SK-N-SH (cell line): ENCODE measurements at regions not wholly inside any gene's neighbourhood (a gene's known extent, or its start where the extent isn't known, plus 50 kb on each side); places are given as distances from the start of the nearest gene placed in this dataset.

Experiments
- CTCF ChIA-PET: fragments of 300-600, 350-600 bp; formaldehyde crosslinking; extraction: SDS; loops from one replicate; lab custom pipeline; 2021; lab: Yijun Ruan, JAX
- POLR2A ChIA-PET: fragments of 350-600 bp; sonication (Branson Sonifier 250); formaldehyde crosslinking; extraction: SDS; loops from one replicate; lab custom pipeline; 2020; ENCODE audit warnings: antibody characterized with exemption, inconsistent platforms; lab: Yijun Ruan, JAX
- DNase-seq: peaks from one replicate; pipeline ENCODE4 v3.0.0; 2012
- H2AFZ ChIP-seq: fragments of 200-600 bp; sonication (generic); 2 replicates; pipeline ENCODE4 v1.8.1; 2016; ENCODE audit warnings: antibody characterized with exemption, mild to moderate bottlenecking, low read depth
- H3F3A ChIP-seq: fragments of 200-600 bp; sonication (generic); replicated peaks from 2 replicates; pipeline ENCODE3; 2016; ENCODE audit warnings: antibody characterized with exemption, mild to moderate bottlenecking; ENCODE audit not compliant: insufficient read depth
- H3K27ac ChIP-seq, 2 experiments: fragments of 200-500 bp in 1 of 2; fragments of 200-600 bp in 1 of 2; sonication (Bioruptor generic) in 1 of 2; sonication (generic), shearing (Covaris generic) in 1 of 2; 2 replicates each; pipeline versions ENCODE4 v1.5.1 to v1.6.1; 2014 to 2016; ENCODE audit warnings: low read depth in 2 of 2, inconsistent platforms in 1 of 2, low read length in 1 of 2, mild to moderate bottlenecking in 1 of 2, mixed read lengths in 1 of 2
- H3K27me3 ChIP-seq: fragments of 200-600 bp; sonication (generic), shearing (Covaris generic); 2 replicates; pipeline ENCODE4 v1.6.1; 2016; ENCODE audit warnings: mixed run types; ENCODE audit not compliant: insufficient read depth
- H3K36me3 ChIP-seq, 2 experiments: fragments of 200-500 bp in 1 of 2; fragments of 200-600 bp in 1 of 2; sonication (Bioruptor generic) in 1 of 2; sonication (generic) in 1 of 2; replicated peaks in 1 of 2; 2 replicates each; pipeline versions ENCODE3 to v1.5.1; 2014 to 2016; ENCODE audit warnings: low read length in 1 of 2, mild to moderate bottlenecking in 1 of 2; ENCODE audit not compliant: insufficient read depth in 2 of 2, control insufficient read depth in 1 of 2
- H3K4me1 ChIP-seq, 2 experiments: fragments of 200-500 bp in 1 of 2; fragments of 200-600 bp in 1 of 2; sonication (Bioruptor generic) in 1 of 2; sonication (generic), shearing (Covaris generic) in 1 of 2; 2 replicates each; pipeline versions ENCODE4 v1.5.1 to v1.6.1; 2014 to 2016; ENCODE audit warnings: low read depth in 1 of 2, low read length in 1 of 2, mixed run types in 1 of 2; ENCODE audit not compliant: insufficient read depth in 2 of 2, control insufficient read depth in 1 of 2
- H3K4me2 ChIP-seq: fragments of 200-600 bp; sonication (generic), shearing (Covaris generic); 2 replicates; pipeline ENCODE4 v1.6.1; 2017; ENCODE audit warnings: mixed run types
- H3K4me3 ChIP-seq, 2 experiments: fragments of 200-500 bp in 1 of 2; fragments of 200-600 bp in 1 of 2; sonication (Bioruptor generic) in 1 of 2; sonication (generic), shearing (Covaris generic) in 1 of 2; 2 replicates each; pipeline versions ENCODE4 v1.5.1 to v1.8.1; 2014 to 2016; ENCODE audit warnings: low read depth in 2 of 2, inconsistent platforms in 1 of 2, low read length in 1 of 2, mild to moderate bottlenecking in 1 of 2, mixed read lengths in 1 of 2, moderate library complexity in 1 of 2
- H3K79me2 ChIP-seq: fragments of 200-600 bp; sonication (generic); 2 replicates; pipeline ENCODE4 v1.8.1; 2017; ENCODE audit warnings: mild to moderate bottlenecking; ENCODE audit not compliant: insufficient read depth
- H3K9ac ChIP-seq: fragments of 200-600 bp; sonication (generic); 2 replicates; pipeline ENCODE4 v1.6.1; 2017; ENCODE audit warnings: mixed run types
- H3K9me2 ChIP-seq: fragments of 200-600 bp; sonication (generic); 2 replicates; pipeline ENCODE4 v1.6.1; 2017; ENCODE audit warnings: mixed run types
- H3K9me3 ChIP-seq: fragments of 200-600 bp; sonication (generic); 2 replicates; pipeline ENCODE4 v1.6.1; 2017; ENCODE audit warnings: mixed run types, mild to moderate bottlenecking, moderate library complexity
- H4K20me1 ChIP-seq: fragments of 200-600 bp; sonication (generic); 2 replicates; pipeline ENCODE4 v1.6.1; 2017; ENCODE audit warnings: mild to moderate bottlenecking, mixed run types; ENCODE audit not compliant: insufficient read depth
- CHD2 ChIP-seq: fragments of 150-350 bp; IDR thresholded peaks from 2 replicates; pipeline ENCODE4 v1.6.1; 2018; ENCODE audit warnings: low read length; ENCODE audit not compliant: partially characterized antibody
- ELF1 ChIP-seq: IDR thresholded peaks from 2 replicates; pipeline ENCODE4 v1.4.0; 2012
- FOSL2 ChIP-seq: IDR thresholded peaks from 2 replicates; pipeline ENCODE4 v1.4.0; 2012; ENCODE audit warnings: low read depth, mild to moderate bottlenecking, moderate library complexity, borderline replicate concordance
- FOXJ3 ChIP-seq: sonication (generic); formaldehyde crosslinking; IDR thresholded peaks from 2 replicates; pipeline ENCODE4 v1.5.1; 2020; ENCODE audit warnings: mild to moderate bottlenecking, missing genetic modification reagents
- FOXM1 ChIP-seq: IDR thresholded peaks from 2 replicates; pipeline ENCODE4 v1.4.0; 2012; ENCODE audit warnings: low read depth, mild to moderate bottlenecking
- GABPA ChIP-seq: IDR thresholded peaks from 2 replicates; pipeline ENCODE4 v1.4.0; 2012; ENCODE audit warnings: low read depth, mild to moderate bottlenecking
- GATA2 ChIP-seq: sonication (generic); formaldehyde crosslinking; IDR thresholded peaks from 2 replicates; pipeline ENCODE4 v1.5.0; 2020; ENCODE audit warnings: mild to moderate bottlenecking, missing genetic modification reagents
- NFIC ChIP-seq: IDR thresholded peaks from 2 replicates; pipeline ENCODE4 v1.4.0; 2012; ENCODE audit warnings: borderline replicate concordance
- NRF1 ChIP-seq: IDR thresholded peaks from 2 replicates; pipeline ENCODE4 v1.6.1; 2012; ENCODE audit warnings: low read depth, mild to moderate bottlenecking, low read length
- RAD21 ChIP-seq: IDR thresholded peaks from 2 replicates; pipeline ENCODE4 v1.6.1; 2012; ENCODE audit warnings: mild to moderate bottlenecking, low read length
- RFX5 ChIP-seq: IDR thresholded peaks from 2 replicates; pipeline ENCODE4 v1.6.1; 2012; ENCODE audit warnings: mild to moderate bottlenecking, improper control_type of control experiment, low read length
- SIN3A ChIP-seq: IDR thresholded peaks from 2 replicates; pipeline ENCODE4 v1.6.1; 2012; ENCODE audit warnings: low read depth, mild to moderate bottlenecking, low read length, moderate library complexity, borderline replicate concordance
- TAF1 ChIP-seq: IDR thresholded peaks from 2 replicates; pipeline ENCODE4 v1.6.1; 2012; ENCODE audit warnings: low read depth, mild to moderate bottlenecking, low read length, moderate library complexity, borderline replicate concordance
- TEAD4 ChIP-seq: IDR thresholded peaks from 2 replicates; pipeline ENCODE4 v1.4.0; 2012; ENCODE audit warnings: mild to moderate bottlenecking, borderline replicate concordance; ENCODE audit not compliant: insufficient read depth
- USF1 ChIP-seq: IDR thresholded peaks from 2 replicates; pipeline ENCODE4 v1.4.0; 2012; ENCODE audit warnings: low read depth, borderline replicate concordance
- YY1 ChIP-seq: IDR thresholded peaks from 2 replicates; pipeline ENCODE4 v1.4.0; 2012; ENCODE audit warnings: low read depth, mild to moderate bottlenecking
- TF ChIP-seq, protein P1 (sequence below): IDR thresholded peaks from 2 replicates; pipeline ENCODE4; 2012
- TF ChIP-seq, protein P2 (sequence below): IDR thresholded peaks from 2 replicates; pipeline ENCODE4 v1.4.0; 2012; ENCODE audit warnings: low read depth, borderline replicate concordance
- TF ChIP-seq, protein P3 (sequence below): IDR thresholded peaks from 2 replicates; pipeline ENCODE4 v1.4.0; 2012; ENCODE audit warnings: low read depth
- TF ChIP-seq, protein P4 (sequence below): IDR thresholded peaks from 2 replicates; pipeline ENCODE4 v1.6.1; 2012; ENCODE audit warnings: mild to moderate bottlenecking, low read depth, low read length, moderate library complexity

GRCh38 chr2:103361712-103362111 is 599.9 kb downstream of the TMEM182 start (continued):
- TF ChIP-seq USF1, result no peak
- TF ChIP-seq, protein P1, sequence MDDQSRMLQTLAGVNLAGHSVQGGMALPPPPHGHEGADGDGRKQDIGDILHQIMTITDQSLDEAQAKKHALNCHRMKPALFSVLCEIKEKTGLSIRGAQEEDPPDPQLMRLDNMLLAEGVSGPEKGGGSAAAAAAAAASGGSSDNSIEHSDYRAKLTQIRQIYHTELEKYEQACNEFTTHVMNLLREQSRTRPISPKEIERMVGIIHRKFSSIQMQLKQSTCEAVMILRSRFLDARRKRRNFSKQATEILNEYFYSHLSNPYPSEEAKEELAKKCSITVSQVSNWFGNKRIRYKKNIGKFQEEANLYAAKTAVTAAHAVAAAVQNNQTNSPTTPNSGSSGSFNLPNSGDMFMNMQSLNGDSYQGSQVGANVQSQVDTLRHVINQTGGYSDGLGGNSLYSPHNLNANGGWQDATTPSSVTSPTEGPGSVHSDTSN, result no peak
- TF ChIP-seq TAF1, result no peak
- no peak for TF ChIP-seq NFIC
- no peak for TF ChIP-seq GABPA
- TF ChIP-seq CHD2, result no peak

DNA sequence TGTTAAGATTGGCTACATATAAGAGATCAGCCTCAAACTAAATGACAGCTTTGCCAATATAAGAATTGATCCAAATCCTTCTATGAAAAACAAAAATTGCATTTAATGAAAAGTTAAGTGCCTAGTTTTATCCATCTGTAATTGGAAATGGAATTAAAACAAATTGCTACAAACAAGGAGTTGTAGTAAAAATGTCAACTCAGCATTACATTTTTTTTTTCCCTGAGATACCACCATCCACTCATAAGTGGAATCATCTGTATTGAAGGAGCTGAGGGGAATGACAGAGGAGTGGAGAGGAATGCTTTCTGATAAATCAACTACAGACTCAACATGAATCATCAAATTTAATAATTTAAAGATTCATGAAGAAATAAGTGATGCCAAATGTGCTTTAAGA is 601.8 kb downstream of the TMEM182 start:
- H4K20me1 ChIP-seq, result no peaks in the 10 kb centered on the region
- ChIA-PET CTCF (no interaction called here), POLR2A (no interaction called here)
- no peaks in the 10 kb centered on the region for H3K27me3 ChIP-seq
- no peak overlapping the region for H3K9ac ChIP-seq
- no peaks in the 10 kb centered on the region for H3K4me1 ChIP-seq
- no peak overlapping the region for H3K4me3 ChIP-seq
- no peak for DNase-seq
- H2AFZ ChIP-seq, result no peak overlapping the region
- TF ChIP-seq NRF1 (no peak), GATA2 (CRISPR knock-in tag) (no peak), FOXJ3 (CRISPR knock-in tag) (no peak), ELF1 (no peak), GABPA (no peak), TEAD4 (no peak), SIN3A (no peak), RAD21 (no peak), RFX5 (no peak), YY1 (no peak), FOSL2 (no peak), CHD2 (no peak), FOXM1 (no peak)
- TF ChIP-seq, protein P2, sequence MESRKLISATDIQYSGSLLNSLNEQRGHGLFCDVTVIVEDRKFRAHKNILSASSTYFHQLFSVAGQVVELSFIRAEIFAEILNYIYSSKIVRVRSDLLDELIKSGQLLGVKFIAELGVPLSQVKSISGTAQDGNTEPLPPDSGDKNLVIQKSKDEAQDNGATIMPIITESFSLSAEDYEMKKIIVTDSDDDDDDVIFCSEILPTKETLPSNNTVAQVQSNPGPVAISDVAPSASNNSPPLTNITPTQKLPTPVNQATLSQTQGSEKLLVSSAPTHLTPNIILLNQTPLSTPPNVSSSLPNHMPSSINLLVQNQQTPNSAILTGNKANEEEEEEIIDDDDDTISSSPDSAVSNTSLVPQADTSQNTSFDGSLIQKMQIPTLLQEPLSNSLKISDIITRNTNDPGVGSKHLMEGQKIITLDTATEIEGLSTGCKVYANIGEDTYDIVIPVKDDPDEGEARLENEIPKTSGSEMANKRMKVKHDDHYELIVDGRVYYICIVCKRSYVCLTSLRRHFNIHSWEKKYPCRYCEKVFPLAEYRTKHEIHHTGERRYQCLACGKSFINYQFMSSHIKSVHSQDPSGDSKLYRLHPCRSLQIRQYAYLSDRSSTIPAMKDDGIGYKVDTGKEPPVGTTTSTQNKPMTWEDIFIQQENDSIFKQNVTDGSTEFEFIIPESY, result no peak
- TF ChIP-seq, protein P3, sequence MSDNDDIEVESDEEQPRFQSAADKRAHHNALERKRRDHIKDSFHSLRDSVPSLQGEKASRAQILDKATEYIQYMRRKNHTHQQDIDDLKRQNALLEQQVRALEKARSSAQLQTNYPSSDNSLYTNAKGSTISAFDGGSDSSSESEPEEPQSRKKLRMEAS, result no peak
- TF ChIP-seq, protein P4, sequence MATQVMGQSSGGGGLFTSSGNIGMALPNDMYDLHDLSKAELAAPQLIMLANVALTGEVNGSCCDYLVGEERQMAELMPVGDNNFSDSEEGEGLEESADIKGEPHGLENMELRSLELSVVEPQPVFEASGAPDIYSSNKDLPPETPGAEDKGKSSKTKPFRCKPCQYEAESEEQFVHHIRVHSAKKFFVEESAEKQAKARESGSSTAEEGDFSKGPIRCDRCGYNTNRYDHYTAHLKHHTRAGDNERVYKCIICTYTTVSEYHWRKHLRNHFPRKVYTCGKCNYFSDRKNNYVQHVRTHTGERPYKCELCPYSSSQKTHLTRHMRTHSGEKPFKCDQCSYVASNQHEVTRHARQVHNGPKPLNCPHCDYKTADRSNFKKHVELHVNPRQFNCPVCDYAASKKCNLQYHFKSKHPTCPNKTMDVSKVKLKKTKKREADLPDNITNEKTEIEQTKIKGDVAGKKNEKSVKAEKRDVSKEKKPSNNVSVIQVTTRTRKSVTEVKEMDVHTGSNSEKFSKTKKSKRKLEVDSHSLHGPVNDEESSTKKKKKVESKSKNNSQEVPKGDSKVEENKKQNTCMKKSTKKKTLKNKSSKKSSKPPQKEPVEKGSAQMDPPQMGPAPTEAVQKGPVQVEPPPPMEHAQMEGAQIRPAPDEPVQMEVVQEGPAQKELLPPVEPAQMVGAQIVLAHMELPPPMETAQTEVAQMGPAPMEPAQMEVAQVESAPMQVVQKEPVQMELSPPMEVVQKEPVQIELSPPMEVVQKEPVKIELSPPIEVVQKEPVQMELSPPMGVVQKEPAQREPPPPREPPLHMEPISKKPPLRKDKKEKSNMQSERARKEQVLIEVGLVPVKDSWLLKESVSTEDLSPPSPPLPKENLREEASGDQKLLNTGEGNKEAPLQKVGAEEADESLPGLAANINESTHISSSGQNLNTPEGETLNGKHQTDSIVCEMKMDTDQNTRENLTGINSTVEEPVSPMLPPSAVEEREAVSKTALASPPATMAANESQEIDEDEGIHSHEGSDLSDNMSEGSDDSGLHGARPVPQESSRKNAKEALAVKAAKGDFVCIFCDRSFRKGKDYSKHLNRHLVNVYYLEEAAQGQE, result no peak
- TF ChIP-seq, protein P1, result no peak
- no peaks in the 10 kb centered on the region; the same call in 1 of the 2 replicates for H3K9me2 ChIP-seq
- H3K9me3 ChIP-seq, result no peaks in the 10 kb centered on the region
- H3K79me2 ChIP-seq, result no peaks in the 10 kb centered on the region
- H3F3A ChIP-seq, result no peaks in the 10 kb centered on the region
- H3K27ac ChIP-seq, result no peak overlapping the region
- H3K4me2 ChIP-seq, result no peak overlapping the region
- no peaks in the 10 kb centered on the region for H3K36me3 ChIP-seq
